GM23338 (cell line): ENCODE measurements at regions not wholly inside any gene's neighbourhood (a gene's known extent, or its start where the extent isn't known, plus 50 kb on each side); places are given as distances from the start of the nearest gene placed in this dataset.

Experiments
- ATAC-seq: fragments of 200-7000 bp; cut with Tn5 transposase; 3 replicates; pipeline ENCODE4 v1.9.1; 2020
- DNase-seq: peaks from one replicate; pipeline ENCODE4 v3.0.0-alpha.2; 2015; ENCODE audit warnings: low spot score
- H2AFZ ChIP-seq: fragments of 200-600 bp; sonication (generic); 2 replicates; pipeline ENCODE4 v1.8.0; 2016; ENCODE audit warnings: antibody characterized with exemption, mild to moderate bottlenecking, moderate library complexity
- H3F3A ChIP-seq: fragments of 200-600 bp; sonication (generic); replicated peaks from 2 replicates; pipeline ENCODE4 v1.8.0; 2017; ENCODE audit warnings: antibody characterized with exemption, mixed run types, low read depth
- H3K27ac ChIP-seq: fragments of 200-600 bp; sonication (generic); 2 replicates; pipeline ENCODE4 v1.6.1; 2016; ENCODE audit warnings: low read depth
- H3K27me3 ChIP-seq: fragments of 200-600 bp; sonication (generic); 2 replicates; pipeline ENCODE4 v1.8.0; 2016; ENCODE audit warnings: mild to moderate bottlenecking, mixed run types, moderate library complexity; ENCODE audit not compliant: insufficient read depth
- H3K36me3 ChIP-seq: fragments of 200-600 bp; sonication (generic); 2 replicates; pipeline ENCODE4 v1.8.0; 2016; ENCODE audit warnings: mild to moderate bottlenecking; ENCODE audit not compliant: insufficient read depth
- H3K4me1 ChIP-seq: fragments of 200-600 bp; sonication (generic); 2 replicates; pipeline ENCODE4 v1.8.0; 2016; ENCODE audit warnings: mild to moderate bottlenecking, moderate library complexity; ENCODE audit not compliant: insufficient read depth
- H3K4me2 ChIP-seq: fragments of 200-600 bp; sonication (generic); 2 replicates; pipeline ENCODE4 v1.7.1; 2017; ENCODE audit warnings: mixed run types
- H3K4me3 ChIP-seq: fragments of 200-600 bp; sonication (generic); 2 replicates; pipeline ENCODE4 v1.6.1; 2016; ENCODE audit warnings: mixed run types
- H3K79me2 ChIP-seq: fragments of 200-600 bp; sonication (generic); replicated peaks from 2 replicates; pipeline ENCODE4 v1.8.0; 2017; ENCODE audit warnings: mild to moderate bottlenecking; ENCODE audit not compliant: insufficient read depth
- H3K9me2 ChIP-seq: fragments of 200-600 bp; sonication (generic); 2 replicates; pipeline ENCODE4 v1.8.0; 2017; ENCODE audit not compliant: insufficient read depth
- H4K20me1 ChIP-seq: fragments of 200-600 bp; sonication (generic); replicated peaks from 2 replicates; pipeline ENCODE4 v1.8.0; 2017; ENCODE audit warnings: mild to moderate bottlenecking; ENCODE audit not compliant: insufficient read depth
- H3K27ac Mint-ChIP-seq: 2 replicates; pipeline ENCODE4 v1.8.0; 2020; ENCODE audit warnings: inconsistent platforms, mild to moderate bottlenecking, moderate library complexity, mixed read lengths
- H3K27me3 Mint-ChIP-seq: 3 replicates; pipeline ENCODE4 v1.8.0; 2022; ENCODE audit warnings: low read depth, mild to moderate bottlenecking, moderate library complexity, mixed read lengths, inconsistent platforms; ENCODE audit not compliant: insufficient read depth, poor library complexity
- H3K36me3 Mint-ChIP-seq: 3 replicates; pipeline ENCODE4 v1.8.0; 2021; ENCODE audit warnings: low read depth, mild to moderate bottlenecking, inconsistent platforms, moderate library complexity, mixed read lengths
- H3K4me1 Mint-ChIP-seq: 3 replicates; pipeline ENCODE4 v1.8.0; 2020; ENCODE audit warnings: mild to moderate bottlenecking, inconsistent platforms, mixed read lengths
- H3K4me3 Mint-ChIP-seq: 3 replicates; pipeline ENCODE4 v1.8.0; 2021; ENCODE audit warnings: moderate library complexity, mild to moderate bottlenecking, inconsistent platforms, mixed read lengths
- H3K9me3 Mint-ChIP-seq: 3 replicates; pipeline ENCODE4 v1.8.0; 2020; ENCODE audit warnings: moderate library complexity, mild to moderate bottlenecking, inconsistent platforms, mixed read lengths
- CREB1 ChIP-seq: fragments of 250-450 bp; sonication (Bioruptor Pico); IDR thresholded peaks from 2 replicates; pipeline ENCODE4 v1.5.0; 2020; ENCODE audit warnings: low read depth, mild to moderate bottlenecking, moderate library complexity
- EZH2phosphoT487 ChIP-seq: fragments of 200-600 bp; sonication (generic); IDR thresholded peaks from one replicate; pipeline ENCODE4 v1.8.1; 2018; ENCODE audit warnings: antibody characterized with exemption; ENCODE audit not compliant: unreplicated experiment
- JUNB ChIP-seq: IDR thresholded peaks from one replicate; pipeline ENCODE4 v1.6.1; 2016; ENCODE audit warnings: antibody characterized with exemption; ENCODE audit not compliant: unreplicated experiment
- POLR2AphosphoS5 ChIP-seq: IDR thresholded peaks from 2 replicates; pipeline ENCODE4 v1.6.1; 2016; ENCODE audit warnings: antibody characterized with exemption, low read depth
- ZNF114 ChIP-seq: fragments of 250-450 bp; sonication (Bioruptor Pico); IDR thresholded peaks from 2 replicates; pipeline ENCODE4 v1.5.0; 2020; ENCODE audit warnings: mild to moderate bottlenecking, moderate library complexity
- ZNF462 ChIP-seq: fragments of 250-450 bp; sonication (Bioruptor Pico); IDR thresholded peaks from 2 replicates; pipeline ENCODE4 v1.5.0; 2020; ENCODE audit warnings: mild to moderate bottlenecking, moderate library complexity
- TF ChIP-seq, protein P1 (sequence below), 2 experiments: fragments of 200-600 bp in 1 of 2; sonication (generic) in 1 of 2; conservative IDR thresholded peaks; 2 replicates each; pipeline versions ENCODE4 v1.5.1 to v1.6.1; 2016 to 2017; ENCODE audit warnings: antibody characterized with exemption in 2 of 2, low read depth in 2 of 2, mild to moderate bottlenecking in 2 of 2, moderate library complexity in 1 of 2
- TF ChIP-seq, protein P2 (sequence below): IDR thresholded peaks from one replicate; pipeline ENCODE4 v1.6.1; 2018; ENCODE audit warnings: antibody characterized with exemption; ENCODE audit not compliant: unreplicated experiment
- TF ChIP-seq, protein P3 (sequence below): IDR thresholded peaks from 2 replicates; pipeline ENCODE4 v1.6.1; 2016; ENCODE audit warnings: antibody characterized with exemption

GRCh38 chr5:163623986-163624385 lies 118.6 kb downstream of the MAT2B start (continued):
- TF ChIP-seq, protein P1, sequence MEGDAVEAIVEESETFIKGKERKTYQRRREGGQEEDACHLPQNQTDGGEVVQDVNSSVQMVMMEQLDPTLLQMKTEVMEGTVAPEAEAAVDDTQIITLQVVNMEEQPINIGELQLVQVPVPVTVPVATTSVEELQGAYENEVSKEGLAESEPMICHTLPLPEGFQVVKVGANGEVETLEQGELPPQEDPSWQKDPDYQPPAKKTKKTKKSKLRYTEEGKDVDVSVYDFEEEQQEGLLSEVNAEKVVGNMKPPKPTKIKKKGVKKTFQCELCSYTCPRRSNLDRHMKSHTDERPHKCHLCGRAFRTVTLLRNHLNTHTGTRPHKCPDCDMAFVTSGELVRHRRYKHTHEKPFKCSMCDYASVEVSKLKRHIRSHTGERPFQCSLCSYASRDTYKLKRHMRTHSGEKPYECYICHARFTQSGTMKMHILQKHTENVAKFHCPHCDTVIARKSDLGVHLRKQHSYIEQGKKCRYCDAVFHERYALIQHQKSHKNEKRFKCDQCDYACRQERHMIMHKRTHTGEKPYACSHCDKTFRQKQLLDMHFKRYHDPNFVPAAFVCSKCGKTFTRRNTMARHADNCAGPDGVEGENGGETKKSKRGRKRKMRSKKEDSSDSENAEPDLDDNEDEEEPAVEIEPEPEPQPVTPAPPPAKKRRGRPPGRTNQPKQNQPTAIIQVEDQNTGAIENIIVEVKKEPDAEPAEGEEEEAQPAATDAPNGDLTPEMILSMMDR (conservative IDR thresholded peaks at IDR 0.05; ENCODE audit: low read depth in 2 of 2) = no peak
- TF ChIP-seq EZH2phosphoT487 (no peak), ZNF114 (CRISPR knock-in tag) (no peak)

DNA sequence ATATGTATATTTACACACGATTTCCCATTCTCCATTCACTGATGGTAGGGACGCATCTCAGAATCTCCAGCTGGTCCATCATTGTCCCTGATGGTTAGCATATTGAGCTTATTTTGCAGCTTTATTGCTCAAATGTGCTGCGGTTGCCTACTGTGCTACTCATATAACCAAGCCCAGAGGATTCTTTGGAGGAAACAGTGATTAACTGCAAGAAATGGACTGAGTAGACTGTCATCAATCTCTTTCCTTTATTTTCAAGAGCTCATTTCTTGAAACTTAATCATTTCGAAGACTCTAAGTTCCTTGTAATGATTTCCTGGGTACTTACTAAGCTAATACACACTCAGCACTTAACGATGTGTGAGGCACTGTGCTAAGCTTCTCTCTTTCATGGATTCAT lies 119.0 kb downstream of the MAT2B start:
- no peaks in the 10 kb centered on the region; the same call in 1 of the 2 replicates for H4K20me1 ChIP-seq
- no peaks in the 10 kb centered on the region for H3K4me1 ChIP-seq
- H3K9me2 ChIP-seq = no peaks in the 10 kb centered on the region
- no peaks in the 10 kb centered on the region for H3K27me3 ChIP-seq
- Mint-ChIP-seq H3K4me1 (no peaks in the 10 kb centered on the region), H3K27ac (no peak overlapping the region), H3K4me3 (no peak overlapping the region), H3K36me3 (no peaks in the 10 kb centered on the region), H3K9me3 (peaks cover 3% of the 10 kb centered on the region; the same call in 1 of the 3 replicates), H3K27me3 (no peaks in the 10 kb centered on the region)
- no peak for DNase-seq
- H3K4me2 ChIP-seq = no peak overlapping the region
- H3K36me3 ChIP-seq = no peaks in the 10 kb centered on the region
- no peak overlapping the region for H3K4me3 ChIP-seq
- H3K79me2 ChIP-seq = no peaks in the 10 kb centered on the region
- TF ChIP-seq JUNB (no peak), ZNF462 (CRISPR knock-in tag) (no peak), ZNF114 (CRISPR knock-in tag) (no peak), CREB1 (CRISPR knock-in tag) (no peak), EZH2phosphoT487 (no peak), POLR2AphosphoS5 (no peak)
- TF ChIP-seq, protein P1 (conservative IDR thresholded peaks at IDR 0.05; ENCODE audit: low read depth in 2 of 2) = no peak
- TF ChIP-seq, protein P2, sequence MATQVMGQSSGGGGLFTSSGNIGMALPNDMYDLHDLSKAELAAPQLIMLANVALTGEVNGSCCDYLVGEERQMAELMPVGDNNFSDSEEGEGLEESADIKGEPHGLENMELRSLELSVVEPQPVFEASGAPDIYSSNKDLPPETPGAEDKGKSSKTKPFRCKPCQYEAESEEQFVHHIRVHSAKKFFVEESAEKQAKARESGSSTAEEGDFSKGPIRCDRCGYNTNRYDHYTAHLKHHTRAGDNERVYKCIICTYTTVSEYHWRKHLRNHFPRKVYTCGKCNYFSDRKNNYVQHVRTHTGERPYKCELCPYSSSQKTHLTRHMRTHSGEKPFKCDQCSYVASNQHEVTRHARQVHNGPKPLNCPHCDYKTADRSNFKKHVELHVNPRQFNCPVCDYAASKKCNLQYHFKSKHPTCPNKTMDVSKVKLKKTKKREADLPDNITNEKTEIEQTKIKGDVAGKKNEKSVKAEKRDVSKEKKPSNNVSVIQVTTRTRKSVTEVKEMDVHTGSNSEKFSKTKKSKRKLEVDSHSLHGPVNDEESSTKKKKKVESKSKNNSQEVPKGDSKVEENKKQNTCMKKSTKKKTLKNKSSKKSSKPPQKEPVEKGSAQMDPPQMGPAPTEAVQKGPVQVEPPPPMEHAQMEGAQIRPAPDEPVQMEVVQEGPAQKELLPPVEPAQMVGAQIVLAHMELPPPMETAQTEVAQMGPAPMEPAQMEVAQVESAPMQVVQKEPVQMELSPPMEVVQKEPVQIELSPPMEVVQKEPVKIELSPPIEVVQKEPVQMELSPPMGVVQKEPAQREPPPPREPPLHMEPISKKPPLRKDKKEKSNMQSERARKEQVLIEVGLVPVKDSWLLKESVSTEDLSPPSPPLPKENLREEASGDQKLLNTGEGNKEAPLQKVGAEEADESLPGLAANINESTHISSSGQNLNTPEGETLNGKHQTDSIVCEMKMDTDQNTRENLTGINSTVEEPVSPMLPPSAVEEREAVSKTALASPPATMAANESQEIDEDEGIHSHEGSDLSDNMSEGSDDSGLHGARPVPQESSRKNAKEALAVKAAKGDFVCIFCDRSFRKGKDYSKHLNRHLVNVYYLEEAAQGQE = no peak
- TF ChIP-seq, protein P3, sequence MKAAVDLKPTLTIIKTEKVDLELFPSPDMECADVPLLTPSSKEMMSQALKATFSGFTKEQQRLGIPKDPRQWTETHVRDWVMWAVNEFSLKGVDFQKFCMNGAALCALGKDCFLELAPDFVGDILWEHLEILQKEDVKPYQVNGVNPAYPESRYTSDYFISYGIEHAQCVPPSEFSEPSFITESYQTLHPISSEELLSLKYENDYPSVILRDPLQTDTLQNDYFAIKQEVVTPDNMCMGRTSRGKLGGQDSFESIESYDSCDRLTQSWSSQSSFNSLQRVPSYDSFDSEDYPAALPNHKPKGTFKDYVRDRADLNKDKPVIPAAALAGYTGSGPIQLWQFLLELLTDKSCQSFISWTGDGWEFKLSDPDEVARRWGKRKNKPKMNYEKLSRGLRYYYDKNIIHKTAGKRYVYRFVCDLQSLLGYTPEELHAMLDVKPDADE = no peak
- no peaks in the 10 kb centered on the region for H3F3A ChIP-seq
- no peak for ATAC-seq
- no peak overlapping the region for H3K27ac ChIP-seq
- no peak overlapping the region for H2AFZ ChIP-seq
